GM23338 (cell line): ENCODE measurements at regions not wholly inside any gene's neighbourhood (a gene's known extent, or its start where the extent isn't known, plus 50 kb on each side); places are given as distances from the start of the nearest gene placed in this dataset.

Experiments
- ATAC-seq: fragments of 200-7000 bp; cut with Tn5 transposase; 3 replicates; pipeline ENCODE4 v1.9.1; 2020
- DNase-seq: peaks from one replicate; pipeline ENCODE4 v3.0.0-alpha.2; 2015; ENCODE audit warnings: low spot score
- H2AFZ ChIP-seq: fragments of 200-600 bp; sonication (generic); 2 replicates; pipeline ENCODE4 v1.8.0; 2016; ENCODE audit warnings: antibody characterized with exemption, mild to moderate bottlenecking, moderate library complexity
- H3F3A ChIP-seq: fragments of 200-600 bp; sonication (generic); replicated peaks from 2 replicates; pipeline ENCODE4 v1.8.0; 2017; ENCODE audit warnings: antibody characterized with exemption, mixed run types, low read depth
- H3K27ac ChIP-seq: fragments of 200-600 bp; sonication (generic); 2 replicates; pipeline ENCODE4 v1.6.1; 2016; ENCODE audit warnings: low read depth
- H3K27me3 ChIP-seq: fragments of 200-600 bp; sonication (generic); 2 replicates; pipeline ENCODE4 v1.8.0; 2016; ENCODE audit warnings: mild to moderate bottlenecking, mixed run types, moderate library complexity; ENCODE audit not compliant: insufficient read depth
- H3K36me3 ChIP-seq: fragments of 200-600 bp; sonication (generic); 2 replicates; pipeline ENCODE4 v1.8.0; 2016; ENCODE audit warnings: mild to moderate bottlenecking; ENCODE audit not compliant: insufficient read depth
- H3K4me1 ChIP-seq: fragments of 200-600 bp; sonication (generic); 2 replicates; pipeline ENCODE4 v1.8.0; 2016; ENCODE audit warnings: mild to moderate bottlenecking, moderate library complexity; ENCODE audit not compliant: insufficient read depth
- H3K4me2 ChIP-seq: fragments of 200-600 bp; sonication (generic); 2 replicates; pipeline ENCODE4 v1.7.1; 2017; ENCODE audit warnings: mixed run types
- H3K4me3 ChIP-seq: fragments of 200-600 bp; sonication (generic); 2 replicates; pipeline ENCODE4 v1.6.1; 2016; ENCODE audit warnings: mixed run types
- H3K79me2 ChIP-seq: fragments of 200-600 bp; sonication (generic); replicated peaks from 2 replicates; pipeline ENCODE4 v1.8.0; 2017; ENCODE audit warnings: mild to moderate bottlenecking; ENCODE audit not compliant: insufficient read depth
- H3K9me2 ChIP-seq: fragments of 200-600 bp; sonication (generic); 2 replicates; pipeline ENCODE4 v1.8.0; 2017; ENCODE audit not compliant: insufficient read depth
- H4K20me1 ChIP-seq: fragments of 200-600 bp; sonication (generic); replicated peaks from 2 replicates; pipeline ENCODE4 v1.8.0; 2017; ENCODE audit warnings: mild to moderate bottlenecking; ENCODE audit not compliant: insufficient read depth
- H3K27ac Mint-ChIP-seq: 2 replicates; pipeline ENCODE4 v1.8.0; 2020; ENCODE audit warnings: inconsistent platforms, mild to moderate bottlenecking, moderate library complexity, mixed read lengths
- H3K27me3 Mint-ChIP-seq: 3 replicates; pipeline ENCODE4 v1.8.0; 2022; ENCODE audit warnings: low read depth, mild to moderate bottlenecking, moderate library complexity, mixed read lengths, inconsistent platforms; ENCODE audit not compliant: insufficient read depth, poor library complexity
- H3K36me3 Mint-ChIP-seq: 3 replicates; pipeline ENCODE4 v1.8.0; 2021; ENCODE audit warnings: low read depth, mild to moderate bottlenecking, inconsistent platforms, moderate library complexity, mixed read lengths
- H3K4me1 Mint-ChIP-seq: 3 replicates; pipeline ENCODE4 v1.8.0; 2020; ENCODE audit warnings: mild to moderate bottlenecking, inconsistent platforms, mixed read lengths
- H3K4me3 Mint-ChIP-seq: 3 replicates; pipeline ENCODE4 v1.8.0; 2021; ENCODE audit warnings: moderate library complexity, mild to moderate bottlenecking, inconsistent platforms, mixed read lengths
- H3K9me3 Mint-ChIP-seq: 3 replicates; pipeline ENCODE4 v1.8.0; 2020; ENCODE audit warnings: moderate library complexity, mild to moderate bottlenecking, inconsistent platforms, mixed read lengths
- CREB1 ChIP-seq: fragments of 250-450 bp; sonication (Bioruptor Pico); IDR thresholded peaks from 2 replicates; pipeline ENCODE4 v1.5.0; 2020; ENCODE audit warnings: low read depth, mild to moderate bottlenecking, moderate library complexity
- CTCF ChIP-seq, 2 experiments: fragments of 200-600 bp in 1 of 2; sonication (generic) in 1 of 2; conservative IDR thresholded peaks; 2 replicates each; pipeline versions ENCODE4 v1.5.1 to v1.6.1; 2016 to 2017; ENCODE audit warnings: antibody characterized with exemption in 2 of 2, low read depth in 2 of 2, mild to moderate bottlenecking in 2 of 2, moderate library complexity in 1 of 2
- ETS1 ChIP-seq: IDR thresholded peaks from 2 replicates; pipeline ENCODE4 v1.6.1; 2016; ENCODE audit warnings: antibody characterized with exemption
- EZH2 ChIP-seq: fragments of 200-600 bp; sonication (generic); IDR thresholded peaks from one replicate; pipeline ENCODE4 v1.8.0; 2017; ENCODE audit warnings: antibody characterized with exemption, mild to moderate bottlenecking, low read depth; ENCODE audit not compliant: unreplicated experiment
- EZH2phosphoT487 ChIP-seq: fragments of 200-600 bp; sonication (generic); IDR thresholded peaks from one replicate; pipeline ENCODE4 v1.8.1; 2018; ENCODE audit warnings: antibody characterized with exemption; ENCODE audit not compliant: unreplicated experiment
- JUNB ChIP-seq: IDR thresholded peaks from one replicate; pipeline ENCODE4 v1.6.1; 2016; ENCODE audit warnings: antibody characterized with exemption; ENCODE audit not compliant: unreplicated experiment
- NANOG ChIP-seq: IDR thresholded peaks from 2 replicates; pipeline ENCODE4 v1.6.1; 2016; ENCODE audit warnings: antibody characterized with exemption, borderline replicate concordance
- POLR2AphosphoS5 ChIP-seq: IDR thresholded peaks from 2 replicates; pipeline ENCODE4 v1.6.1; 2016; ENCODE audit warnings: antibody characterized with exemption, low read depth
- REST ChIP-seq: IDR thresholded peaks from one replicate; pipeline ENCODE4 v1.6.1; 2018; ENCODE audit warnings: antibody characterized with exemption; ENCODE audit not compliant: unreplicated experiment
- STAT1 ChIP-seq: IDR thresholded peaks from one replicate; pipeline ENCODE4 v1.6.1; 2016; ENCODE audit warnings: antibody characterized with exemption; ENCODE audit not compliant: unreplicated experiment
- ZNF114 ChIP-seq: fragments of 250-450 bp; sonication (Bioruptor Pico); IDR thresholded peaks from 2 replicates; pipeline ENCODE4 v1.5.0; 2020; ENCODE audit warnings: mild to moderate bottlenecking, moderate library complexity
- ZNF331 ChIP-seq: fragments of 250-450 bp; sonication (Bioruptor Pico); IDR thresholded peaks from 2 replicates; pipeline ENCODE4 v1.5.0; 2020; ENCODE audit warnings: low read depth, mild to moderate bottlenecking, moderate library complexity
- ZNF462 ChIP-seq: fragments of 250-450 bp; sonication (Bioruptor Pico); IDR thresholded peaks from 2 replicates; pipeline ENCODE4 v1.5.0; 2020; ENCODE audit warnings: mild to moderate bottlenecking, moderate library complexity

GRCh38 chr12:60034147-60034546, 438.3 kb downstream of the SLC16A7 start:
- H3K27ac ChIP-seq, result no peak overlapping the region

More at GRCh38 chr12:60034147-60034546, 438.3 kb downstream of the SLC16A7 start:
- H3K36me3 ChIP-seq, result peaks cover 13% of the 10 kb centered on the region; the same call in 1 of the 2 replicates
- H3K9me2 ChIP-seq, result no peaks in the 10 kb centered on the region
- Mint-ChIP-seq H3K4me1 (no peaks in the 10 kb centered on the region), H3K9me3 (peaks cover 29% of the 10 kb centered on the region), H3K4me3 (no peak overlapping the region), H3K27me3 (peaks cover 4% of the 10 kb centered on the region), H3K36me3 (peaks cover 22% of the 10 kb centered on the region), H3K27ac (no peak overlapping the region)
- H3K4me3 ChIP-seq, result no peak overlapping the region
- ATAC-seq, result no peak
- H3K79me2 ChIP-seq, result no peaks in the 10 kb centered on the region
- no peaks in the 10 kb centered on the region for H3K27me3 ChIP-seq
- H3F3A ChIP-seq, result no peaks in the 10 kb centered on the region
- H3K4me2 ChIP-seq, result no peak overlapping the region
- H2AFZ ChIP-seq, result no peak overlapping the region
- no peak for DNase-seq
- no peaks in the 10 kb centered on the region for H4K20me1 ChIP-seq
- TF ChIP-seq REST (no peak), CTCF (conservative IDR thresholded peaks at IDR 0.05; ENCODE audit: low read depth in 2 of 2) (no peak), ZNF331 (no peak), ZNF462 (CRISPR knock-in tag) (no peak), POLR2AphosphoS5 (no peak), EZH2phosphoT487 (no peak), JUNB (no peak), ETS1 (no peak), CREB1 (CRISPR knock-in tag) (no peak), STAT1 (no peak), ZNF114 (no peak), NANOG (no peak), EZH2 (no peak)
- no peaks in the 10 kb centered on the region for H3K4me1 ChIP-seq
